HG03175 (cell line): ENCODE measurements at regions not wholly inside any gene's neighbourhood (a gene's known extent, or its start where the extent isn't known, plus 50 kb on each side); places are given as distances from the start of the nearest gene placed in this dataset.

Experiments used
- ATAC-seq: cut with Tn5 transposase; IDR thresholded peaks from one replicate; pipeline ENCODE4 v1.9.1; 2021; ENCODE audit warnings: mild to moderate bottlenecking, moderate library complexity; ENCODE audit not compliant: unreplicated experiment

DNA sequence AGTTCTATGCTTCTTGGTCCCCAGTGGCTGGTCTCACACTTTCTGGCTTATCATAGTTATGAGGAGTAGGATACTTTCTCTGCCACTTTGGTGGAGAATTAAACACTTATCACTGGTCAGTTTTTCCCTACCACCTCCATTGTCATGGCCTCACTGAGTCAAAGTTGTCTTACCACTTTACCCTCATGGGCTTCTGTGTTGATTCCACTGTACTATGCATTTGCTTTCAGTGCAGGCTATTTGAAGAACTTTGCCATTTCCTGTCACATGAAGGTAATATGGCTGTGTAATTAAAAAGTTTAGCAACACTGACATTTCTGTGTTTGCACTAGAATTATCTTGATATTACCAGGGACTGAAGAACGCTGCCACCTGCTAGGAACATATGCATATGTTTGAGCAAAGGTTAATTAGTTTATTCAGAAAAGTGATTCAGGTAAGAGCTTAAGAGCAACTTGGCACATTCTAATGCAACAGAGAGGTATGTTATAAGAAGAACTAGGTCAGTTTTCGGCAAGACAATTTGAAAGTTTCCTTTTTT, 377.3 kb downstream of the PDCD6IP start:
- no peak for ATAC-seq

DNA sequence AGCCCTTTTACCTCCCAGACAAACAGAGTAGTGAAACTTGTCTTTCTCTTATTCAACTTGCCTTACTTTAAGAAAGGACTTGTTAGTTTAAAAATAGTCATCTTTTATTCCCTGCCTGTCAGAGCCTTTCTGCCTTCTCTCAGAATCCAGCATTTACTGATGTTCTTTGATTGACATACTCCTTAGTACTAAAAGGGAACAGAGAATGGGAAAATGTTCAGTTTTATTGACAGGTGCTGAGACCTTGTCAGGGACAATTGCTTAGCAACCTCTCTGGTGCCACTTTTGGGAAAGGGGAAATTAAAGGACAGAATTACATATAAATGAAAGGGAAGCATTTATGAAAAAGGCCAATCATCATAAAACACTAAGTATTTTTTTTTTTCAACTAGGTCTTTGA, 378.3 kb downstream of the PDCD6IP start:
- ATAC-seq, result no peak

DNA sequence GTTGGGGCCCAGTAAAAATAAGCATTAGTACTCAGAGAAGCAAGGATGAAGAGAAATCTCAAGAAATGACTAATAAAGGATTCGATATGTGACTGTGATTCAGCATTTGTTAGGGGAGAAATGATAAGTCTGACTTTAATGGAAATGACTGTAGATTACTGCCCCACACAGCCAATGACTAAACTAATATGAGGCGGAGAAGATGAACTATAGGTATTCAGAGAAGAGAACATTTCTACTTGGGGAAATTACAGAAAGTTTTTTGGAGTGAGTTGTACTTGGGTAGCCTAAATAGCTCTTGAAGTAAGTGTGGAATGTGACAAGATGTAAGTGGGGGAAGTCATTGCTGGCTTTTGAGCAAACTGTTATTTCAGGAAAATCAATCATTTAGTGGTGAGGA, 380.0 kb downstream of the PDCD6IP start:
- ATAC-seq, result no peak

DNA sequence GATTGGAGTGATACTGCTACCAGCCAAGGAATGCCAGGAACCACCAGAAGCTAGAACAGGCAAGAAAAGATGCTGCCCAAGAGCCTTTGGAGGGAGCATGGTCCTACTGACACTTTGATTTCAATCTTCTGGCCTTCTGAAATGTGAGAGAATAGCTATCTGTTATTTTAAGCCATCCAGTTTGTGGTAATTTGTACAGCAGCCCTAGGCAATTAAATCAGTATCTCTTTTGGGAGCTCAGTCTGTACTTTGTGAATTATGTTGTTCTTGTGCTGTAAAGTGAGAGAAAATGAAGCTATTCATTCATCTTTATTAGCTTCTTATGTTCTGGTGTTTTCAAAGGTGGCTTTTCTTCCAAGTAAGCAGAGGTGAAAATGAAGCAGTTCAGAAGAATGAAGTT, 381.3 kb downstream of the PDCD6IP start:
- ATAC-seq, result no peak

DNA sequence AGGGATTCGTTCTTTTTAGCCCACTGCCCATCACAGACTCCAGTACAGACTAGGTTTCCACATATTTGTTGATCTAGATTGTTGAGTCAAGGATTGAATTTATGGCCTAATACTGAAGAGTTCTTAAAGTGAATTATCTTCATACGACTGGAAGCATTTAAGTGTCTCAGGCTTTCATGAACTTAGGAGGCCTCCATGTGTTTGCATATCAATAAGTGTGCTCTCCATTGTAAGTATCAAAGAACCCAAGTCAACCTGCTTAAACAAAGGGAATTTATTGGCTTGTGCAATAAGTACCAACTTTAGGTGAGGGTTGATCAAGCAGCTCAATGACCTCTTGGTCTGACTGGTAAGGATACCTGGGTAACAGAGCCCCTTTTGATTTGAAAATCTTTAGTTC, 382.1 kb downstream of the PDCD6IP start:
- no peak for ATAC-seq

DNA sequence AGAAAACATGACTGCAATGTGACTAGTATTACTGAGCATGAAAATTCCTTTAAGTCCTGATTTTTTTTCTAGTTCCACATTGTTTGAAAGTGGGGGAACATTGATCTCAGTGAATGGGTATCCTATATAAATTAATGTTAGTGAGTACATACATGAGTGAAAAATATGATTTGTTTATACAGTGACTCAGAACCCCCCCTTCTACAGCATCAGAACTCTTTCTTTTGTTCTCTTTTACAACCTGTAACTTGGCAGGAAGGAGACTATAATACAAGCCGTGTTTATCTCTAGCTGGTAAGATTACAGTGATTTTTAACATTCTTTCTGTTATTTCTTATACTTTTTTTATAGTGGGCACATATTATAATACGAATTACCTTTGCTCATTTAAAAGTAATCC, 384.7 kb downstream of the PDCD6IP start:
- ATAC-seq, result no peak

DNA sequence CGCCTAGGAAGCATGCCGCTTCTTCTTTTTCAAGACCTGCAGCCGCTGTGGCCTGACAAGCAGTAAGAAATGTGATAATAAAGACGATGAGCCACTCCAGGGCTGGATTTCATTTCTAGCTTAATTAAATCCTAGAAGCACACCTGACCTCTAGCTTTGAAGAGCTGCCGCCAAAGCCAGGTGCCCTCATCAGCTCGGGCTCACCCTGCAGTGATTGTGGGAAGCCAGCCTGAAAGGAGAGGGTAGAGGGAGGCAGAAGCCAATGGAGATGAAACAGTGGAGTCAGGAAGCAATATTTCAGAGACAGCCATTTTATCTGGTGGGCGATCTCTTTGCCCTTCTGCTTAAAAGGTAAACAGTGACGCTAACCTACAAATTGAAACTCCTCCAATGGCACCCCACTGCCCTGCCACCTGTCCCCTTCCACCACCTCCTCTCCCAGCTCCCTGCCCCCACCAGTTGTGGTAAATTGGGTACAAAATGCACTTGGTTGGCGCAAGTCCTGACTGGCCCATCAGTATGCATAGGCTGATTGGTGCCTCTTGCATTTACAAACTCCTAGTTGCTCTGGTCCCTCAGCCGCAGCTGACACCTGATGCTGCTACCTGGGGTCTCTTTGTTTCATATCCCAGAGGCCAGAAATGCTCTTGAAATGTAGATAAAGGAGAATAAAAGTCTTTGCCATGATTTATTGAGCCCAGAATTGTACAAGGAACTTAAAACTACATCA, 385.3 kb downstream of the PDCD6IP start:
- no peak for ATAC-seq

DNA sequence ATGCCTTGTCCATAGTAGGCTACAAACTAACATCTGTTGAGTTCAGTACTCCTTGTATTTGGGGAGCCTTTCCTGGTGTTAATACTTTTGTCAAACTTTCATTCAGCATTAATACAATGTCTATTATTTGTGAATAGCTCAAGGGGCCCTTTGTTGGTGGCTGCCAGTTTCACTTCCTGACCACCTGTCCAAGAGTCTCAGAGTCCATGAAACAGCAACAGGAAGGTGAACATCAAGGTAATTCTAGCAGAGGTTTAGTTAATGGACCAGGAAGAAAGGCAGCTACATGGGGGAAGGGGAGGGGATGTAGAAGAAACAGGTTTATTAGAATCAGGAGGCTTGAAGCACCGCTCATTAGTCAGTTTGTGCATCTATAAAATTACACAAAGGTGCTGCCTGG, 386.9 kb downstream of the PDCD6IP start:
- ATAC-seq, result peak; percentile 64

DNA sequence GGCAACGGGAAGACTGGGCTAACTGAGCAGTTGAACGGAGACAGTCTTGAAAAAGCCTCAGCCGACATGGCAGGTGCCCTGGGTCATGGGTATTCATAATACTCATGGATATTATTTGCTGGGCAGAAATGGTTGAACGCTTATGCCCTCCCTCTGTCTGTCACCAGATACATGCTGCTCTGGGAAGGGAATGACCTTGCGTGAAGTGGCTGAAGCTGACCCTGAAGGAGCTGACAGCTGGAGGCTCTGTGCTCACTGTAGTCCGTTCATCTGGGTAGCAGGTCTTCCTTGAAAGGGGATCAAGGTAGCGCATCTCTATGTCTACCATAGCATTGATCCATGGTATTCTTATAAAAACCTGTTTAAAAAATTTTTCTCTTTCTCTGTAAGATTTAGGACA, 390.7 kb downstream of the PDCD6IP start:
- ATAC-seq, result no peak

DNA sequence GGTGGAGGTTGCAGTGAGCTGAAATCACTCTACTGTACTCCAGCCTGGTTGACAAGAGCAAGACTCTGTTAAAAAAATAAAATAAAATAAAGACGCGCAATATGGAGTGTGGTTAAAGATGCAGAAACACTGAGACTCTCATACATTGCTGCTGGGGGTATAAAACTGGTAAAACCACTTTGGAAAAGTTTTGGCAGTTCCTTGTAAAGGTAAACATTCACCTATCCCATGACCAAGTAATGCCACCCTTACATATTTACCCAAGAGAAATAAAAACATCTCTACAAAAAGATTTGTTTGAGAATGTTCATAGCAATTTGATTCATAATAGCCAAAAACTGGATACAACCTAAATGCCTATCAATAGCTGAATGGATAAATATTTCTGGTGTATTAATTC, 398.5 kb downstream of the PDCD6IP start:
- no peak for ATAC-seq

DNA sequence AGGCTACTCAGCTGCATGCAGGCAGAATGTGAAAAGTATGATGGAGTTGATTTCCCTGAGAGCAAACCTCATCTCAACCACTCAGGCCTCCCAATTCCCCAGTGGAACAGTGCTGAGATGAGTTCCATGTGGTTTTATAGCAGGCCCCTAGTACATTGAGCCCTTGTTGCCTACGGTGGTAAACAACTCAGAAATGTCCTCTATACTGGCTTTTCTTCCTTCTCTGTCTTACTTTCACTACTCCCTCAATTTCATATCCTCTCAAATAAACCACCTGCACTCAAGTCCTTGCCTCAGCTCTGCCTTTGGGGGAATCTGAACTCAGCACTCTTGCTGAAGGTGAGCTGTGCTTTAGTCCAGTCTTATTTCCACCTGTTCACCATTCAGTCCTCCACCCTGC, 399.9 kb downstream of the PDCD6IP start:
- ATAC-seq, result peak; percentile 61

DNA sequence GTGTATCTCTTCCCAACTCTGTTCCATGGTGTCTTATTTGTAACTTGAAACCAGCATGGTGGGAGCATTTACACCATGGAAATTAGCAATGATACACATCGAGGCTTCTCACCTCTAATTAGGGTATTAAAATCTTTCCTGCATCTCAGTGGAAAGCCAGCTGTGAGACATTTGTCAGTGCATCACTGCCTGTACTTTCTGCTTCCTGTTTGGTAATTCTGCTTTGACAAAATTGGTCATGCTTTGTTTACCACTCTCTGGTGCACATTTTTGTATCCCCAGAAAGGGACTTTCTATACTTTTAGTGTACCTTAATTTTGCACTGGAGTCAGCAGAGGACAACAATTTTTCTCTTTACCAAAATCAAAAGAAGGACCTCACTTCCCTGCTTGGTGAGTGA, 402.1 kb downstream of the PDCD6IP start:
- ATAC-seq, result peak; percentile 77

DNA sequence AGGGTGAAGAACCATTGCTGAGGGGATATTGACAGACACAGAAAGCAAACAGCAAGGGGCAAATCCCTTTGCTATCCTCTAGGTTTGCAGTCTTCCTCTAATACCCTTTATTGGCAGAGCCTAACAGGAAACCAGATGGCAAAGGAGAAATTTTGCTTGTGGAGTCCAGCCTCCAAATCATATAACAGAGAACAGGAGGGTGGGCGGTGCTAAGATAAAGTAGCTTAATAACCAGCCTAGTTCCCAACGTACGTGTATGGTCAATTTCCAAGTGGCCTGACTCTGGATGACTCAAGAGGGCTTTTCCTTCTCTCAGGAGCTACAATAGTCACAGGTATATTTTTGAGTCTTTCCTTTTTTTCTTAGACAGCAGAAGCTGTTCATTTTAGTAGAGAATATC, 404.5 kb downstream of the PDCD6IP start:
- ATAC-seq, result no peak

DNA sequence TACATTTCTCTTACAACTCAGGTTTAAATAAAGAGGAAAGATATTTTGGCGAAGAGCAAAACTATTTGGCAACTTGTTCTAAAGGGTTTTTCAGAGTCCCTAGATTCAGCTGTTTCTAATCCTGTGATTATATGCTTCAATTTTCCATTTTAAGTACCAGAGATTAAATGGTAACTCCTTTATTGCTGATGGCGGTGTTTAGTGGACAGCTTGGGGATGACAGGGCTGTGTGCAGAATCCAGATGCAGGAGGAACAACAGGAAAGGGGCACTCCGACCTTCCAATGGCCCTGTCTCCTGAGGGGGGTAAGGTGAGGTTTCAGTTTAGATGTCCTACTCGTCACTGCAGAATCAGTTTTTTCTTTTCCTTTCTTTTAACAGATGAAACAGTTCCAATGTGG, 405.0 kb downstream of the PDCD6IP start:
- ATAC-seq, result no peak

DNA sequence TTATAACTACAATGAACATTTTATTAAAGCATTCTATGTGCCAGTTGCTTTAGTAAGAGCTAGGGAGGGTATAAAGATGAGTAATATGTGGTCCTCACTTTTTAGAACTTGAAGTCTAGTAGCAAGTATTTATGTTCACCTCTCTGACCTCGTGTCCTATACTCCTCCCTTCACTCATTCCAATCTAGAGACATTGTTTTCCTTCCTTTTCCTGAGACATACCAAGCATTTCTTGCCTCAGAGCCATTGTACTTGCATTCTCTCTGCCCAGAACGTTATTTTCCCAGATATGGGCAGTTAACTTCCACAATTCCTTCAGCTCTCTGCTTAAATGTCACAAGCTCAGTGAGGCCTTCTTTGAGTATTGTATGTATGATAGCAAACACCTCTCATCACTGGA, 408.6 kb downstream of the PDCD6IP start:
- no peak for ATAC-seq

DNA sequence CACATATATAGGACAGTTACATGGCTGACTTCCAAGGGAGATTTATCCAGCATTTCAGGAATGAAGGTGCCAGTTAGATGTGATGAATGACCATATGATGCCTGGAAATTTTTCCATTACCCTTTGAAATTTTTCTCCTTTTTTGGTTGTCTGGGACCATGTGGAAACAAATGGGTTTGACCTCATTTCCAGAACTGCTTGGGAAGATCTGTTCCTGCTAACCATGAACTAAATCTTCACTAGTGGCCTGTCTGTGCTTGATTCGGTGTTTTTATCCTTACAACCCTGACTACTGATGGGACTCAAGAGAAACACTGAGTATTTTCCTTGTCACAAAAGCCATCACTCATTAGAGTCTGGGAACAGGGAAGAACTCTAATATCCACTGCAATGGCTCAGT, 409.4 kb downstream of the PDCD6IP start:
- ATAC-seq, result no peak

DNA sequence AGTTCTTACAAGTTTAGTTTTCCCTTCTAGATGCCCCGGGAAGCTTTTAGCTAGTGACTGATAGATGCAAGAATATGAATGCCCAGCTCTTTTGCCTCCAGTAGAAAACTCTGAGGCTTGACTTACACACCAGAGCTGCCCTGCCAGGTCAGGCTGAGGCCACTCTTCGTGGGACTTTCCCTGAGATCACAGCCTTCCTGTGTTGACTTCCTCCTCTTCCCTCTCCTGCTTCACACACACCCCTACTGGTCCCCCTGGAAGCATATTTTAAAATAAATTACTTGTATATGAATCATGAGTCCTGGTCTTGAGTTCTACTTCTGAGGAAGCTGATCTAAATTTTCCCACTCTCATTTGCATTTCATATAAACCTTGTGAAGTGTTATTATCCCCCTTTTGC, 413.7 kb downstream of the PDCD6IP start:
- ATAC-seq, result no peak

DNA sequence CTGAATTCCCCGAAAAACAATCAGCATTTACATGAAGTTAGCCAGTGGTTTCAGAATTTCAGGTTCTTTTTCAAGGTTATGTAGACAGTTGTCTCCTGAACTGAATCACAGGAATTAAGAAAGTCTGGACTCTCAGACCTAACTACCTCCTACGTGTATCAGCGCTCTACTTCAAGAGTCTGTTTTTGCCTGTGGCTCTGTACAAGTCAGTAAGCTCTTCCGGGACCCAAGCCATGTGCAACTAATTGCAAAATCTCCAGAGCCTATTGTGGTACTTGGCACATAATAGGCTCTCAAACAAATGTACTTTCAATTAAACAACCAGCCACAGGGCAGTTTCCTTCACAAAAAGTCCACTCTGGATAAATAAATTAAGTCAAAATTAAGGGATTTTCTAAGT, 414.2 kb downstream of the PDCD6IP start:
- no peak for ATAC-seq

DNA sequence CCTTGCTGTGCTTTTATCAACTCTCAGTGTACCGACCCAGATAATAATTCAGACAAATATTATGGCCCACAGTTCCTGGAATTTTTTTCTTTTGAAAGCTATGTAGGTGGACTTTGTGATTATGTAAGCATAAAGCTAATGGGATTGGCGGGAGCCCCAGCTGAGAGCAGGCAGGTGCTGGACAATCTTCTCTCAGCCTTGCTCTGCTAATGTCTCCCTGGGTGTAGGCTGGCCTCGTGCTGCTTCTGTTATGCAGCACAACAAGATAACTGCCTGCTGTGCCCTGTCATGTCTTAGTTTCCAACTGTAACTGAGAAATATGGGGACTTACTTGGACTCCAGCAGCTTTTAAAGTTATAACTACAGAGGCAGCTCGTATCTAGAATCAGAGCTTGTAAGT, 415.0 kb downstream of the PDCD6IP start:
- ATAC-seq, result no peak

DNA sequence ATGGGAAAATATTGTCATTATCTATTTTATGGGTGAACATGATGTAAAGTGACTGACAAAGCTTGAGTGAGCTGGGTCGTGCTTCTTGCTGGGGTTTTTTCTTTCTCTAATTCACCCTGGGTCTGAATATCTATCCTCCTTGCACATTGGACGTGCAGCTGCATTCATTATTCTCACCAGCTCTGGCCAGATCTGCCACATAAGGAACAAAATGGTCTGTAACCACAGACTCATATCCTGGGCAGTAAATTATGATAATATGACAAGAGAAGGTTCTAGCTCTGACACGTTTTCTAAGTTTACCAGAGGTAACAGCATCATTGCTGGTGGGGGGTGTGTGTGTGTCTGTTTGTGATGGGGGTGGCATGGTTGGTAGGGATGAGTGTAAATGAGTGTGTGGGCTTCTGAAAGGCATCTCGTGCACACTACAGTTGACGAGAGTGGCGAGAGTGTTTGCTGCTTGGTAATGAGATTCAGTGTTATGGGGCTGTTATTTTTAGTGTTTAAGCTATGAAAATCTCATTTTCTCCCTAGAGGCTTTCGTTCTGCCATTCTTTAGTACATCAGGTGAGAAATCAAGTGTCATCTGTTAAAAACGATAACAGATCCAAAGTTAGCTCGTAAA, 418.4 kb downstream of the PDCD6IP start:
- peak; percentile 50 for ATAC-seq

DNA sequence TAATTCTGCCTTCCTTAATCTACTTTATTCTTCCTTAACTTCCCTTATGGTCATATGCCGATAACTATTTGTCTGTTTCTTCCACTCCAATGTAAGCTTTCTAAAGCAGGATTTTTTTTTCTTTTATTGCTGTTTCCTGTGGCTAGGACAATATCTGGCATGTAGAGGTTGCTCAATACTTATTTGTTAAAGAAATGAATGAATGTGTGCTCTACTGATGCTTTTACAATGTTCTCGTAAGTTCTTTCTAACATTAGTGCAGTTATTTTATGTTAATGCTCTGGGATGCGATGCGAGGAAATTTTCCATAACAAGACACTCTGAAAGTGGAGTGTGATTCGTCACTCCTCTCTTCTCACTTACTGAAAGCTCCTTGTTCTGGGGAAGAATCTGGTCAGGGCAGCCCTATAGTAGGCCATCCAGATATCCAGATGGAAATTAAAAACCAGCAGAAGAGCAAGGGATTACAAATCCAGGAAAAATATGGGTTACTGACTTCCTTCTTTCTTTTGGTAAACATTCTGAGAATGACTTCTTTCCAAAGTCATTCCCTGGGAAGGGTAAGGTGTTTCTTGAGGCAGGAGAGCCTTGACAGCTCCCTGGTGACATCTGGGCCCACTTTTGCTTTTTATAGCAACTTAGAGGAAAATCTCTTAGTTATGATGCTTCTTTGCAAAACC, 420.4 kb downstream of the PDCD6IP start:
- ATAC-seq, result no peak

DNA sequence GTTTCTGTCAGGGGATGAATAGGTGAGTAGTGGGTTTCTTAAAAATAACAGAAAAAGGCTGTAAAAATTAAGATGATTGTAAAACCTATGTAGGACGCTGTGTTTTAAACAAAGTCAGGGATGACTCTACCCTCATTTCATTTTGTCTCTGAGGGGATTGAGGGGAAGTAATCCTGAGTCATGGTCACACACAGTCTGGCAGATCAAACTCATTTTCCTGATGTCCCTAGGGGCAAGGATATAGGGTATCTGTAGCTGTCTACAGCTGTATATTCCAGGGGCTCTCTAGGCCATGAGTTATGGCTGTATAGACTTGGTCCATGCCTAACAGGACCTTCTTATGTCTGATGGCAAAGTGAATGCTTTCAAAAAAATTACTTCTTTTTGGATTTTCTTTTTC, 421.1 kb downstream of the PDCD6IP start:
- ATAC-seq, result no peak
